WTC11 (cell line): ENCODE measurements at regions not wholly inside any gene's neighbourhood (a gene's known extent, or its start where the extent isn't known, plus 50 kb on each side); places are given as distances from the start of the nearest gene placed in this dataset.

Experiments used
- ATAC-seq: fragments of 200-7000 bp; cut with Tn5 transposase; 2 replicates; pipeline ENCODE4 v1.10.0; 2021; ENCODE audit warnings: mild to moderate bottlenecking, moderate library complexity
- CTCF ChIA-PET: fragments of 300-600 bp; sonication (Branson Sonifier 250); formaldehyde crosslinking; loops from one replicate; lab custom pipeline; 2021; ENCODE audit warnings: antibody characterized with exemption; lab: Charles Lee
- POLR2A ChIA-PET: fragments of 350-600 bp; sonication (Branson Sonifier 250); formaldehyde crosslinking; loops from one replicate; lab custom pipeline; 2021; ENCODE audit warnings: antibody characterized with exemption; lab: Charles Lee
- DNase-seq: peaks from one replicate; pipeline ENCODE4 v3.0.0; 2021; ENCODE audit warnings: low spot score
- H3K27ac Mint-ChIP-seq: 2 replicates; pipeline ENCODE4 v1.8.0; 2021; ENCODE audit warnings: mixed read lengths
- H3K27me3 Mint-ChIP-seq: 2 replicates; pipeline ENCODE4 v1.8.0; 2021; ENCODE audit warnings: low read depth, mild to moderate bottlenecking, moderate library complexity, mixed read lengths
- H3K36me3 Mint-ChIP-seq: 2 replicates; pipeline ENCODE4 v1.8.0; 2021; ENCODE audit warnings: mixed read lengths
- H3K4me1 Mint-ChIP-seq: 2 replicates; pipeline ENCODE4 v1.8.0; 2022; ENCODE audit warnings: mixed read lengths
- H3K4me3 Mint-ChIP-seq: 2 replicates; pipeline ENCODE4 v1.8.0; 2021; ENCODE audit warnings: mild to moderate bottlenecking, moderate library complexity, mixed read lengths
- H3K9me3 Mint-ChIP-seq: 2 replicates; pipeline ENCODE4 v1.8.0; 2021; ENCODE audit warnings: mixed read lengths
- ATF6 ChIP-seq: sonication (generic); formaldehyde crosslinking; IDR thresholded peaks from 2 replicates; pipeline ENCODE4 v1.8.1; 2023; ENCODE audit warnings: mild to moderate bottlenecking, missing genetic modification reagents
- CTCF ChIP-seq: fragments of 200-600 bp; IDR thresholded peaks from 2 replicates; pipeline ENCODE4 v1.8.0; 2022; ENCODE audit warnings: antibody characterized with exemption
- E2F4 ChIP-seq: sonication (generic); formaldehyde crosslinking; IDR thresholded peaks from 2 replicates; pipeline ENCODE4 v1.8.1; 2022; ENCODE audit warnings: low read depth, mild to moderate bottlenecking, moderate library complexity, missing genetic modification reagents, borderline replicate concordance
- FOXK1 ChIP-seq: sonication (generic); formaldehyde crosslinking; IDR thresholded peaks from 2 replicates; pipeline ENCODE4 v1.8.0; 2022; ENCODE audit warnings: mild to moderate bottlenecking, moderate library complexity, missing genetic modification reagents
- KAT7 ChIP-seq: sonication (generic); formaldehyde crosslinking; IDR thresholded peaks from 2 replicates; pipeline ENCODE4 v1.8.1; 2023; ENCODE audit warnings: missing genetic modification reagents, mild to moderate bottlenecking, borderline replicate concordance
- MAX ChIP-seq: sonication (generic); formaldehyde crosslinking; IDR thresholded peaks from 2 replicates; pipeline ENCODE4 v1.8.0; 2022; ENCODE audit warnings: mild to moderate bottlenecking, missing genetic modification reagents
- MLX ChIP-seq: sonication (generic); formaldehyde crosslinking; IDR thresholded peaks from 2 replicates; pipeline ENCODE4 v1.8.1; 2023; ENCODE audit warnings: mild to moderate bottlenecking, missing genetic modification reagents, moderate library complexity
- MYBL2 ChIP-seq: sonication (generic); formaldehyde crosslinking; IDR thresholded peaks from 2 replicates; pipeline ENCODE4 v1.8.1; 2023; ENCODE audit warnings: mild to moderate bottlenecking, moderate library complexity, missing genetic modification reagents
- NFATC4 ChIP-seq: fragments of 250-450 bp; sonication (Bioruptor Pico); IDR thresholded peaks from 2 replicates; pipeline ENCODE4 v1.9.0; 2021; ENCODE audit warnings: mild to moderate bottlenecking
- NFE2L1 ChIP-seq: sonication (generic); formaldehyde crosslinking; IDR thresholded peaks from 2 replicates; pipeline ENCODE4 v1.8.1; 2023; ENCODE audit warnings: missing genetic modification reagents
- NR1H2 ChIP-seq: sonication (generic); formaldehyde crosslinking; IDR thresholded peaks from 2 replicates; pipeline ENCODE4 v1.9.0; 2021; ENCODE audit warnings: mild to moderate bottlenecking, moderate library complexity, missing genetic modification reagents
- PRRX2 ChIP-seq: fragments of 250-450 bp; sonication (Bioruptor Pico); IDR thresholded peaks from 2 replicates; pipeline ENCODE4 v1.8.0; 2021; ENCODE audit warnings: mild to moderate bottlenecking
- RORB ChIP-seq: fragments of 250-450 bp; sonication (Bioruptor Pico); IDR thresholded peaks from 2 replicates; pipeline ENCODE4 v1.9.0; 2021; ENCODE audit warnings: mild to moderate bottlenecking
- TCF7 ChIP-seq: sonication (generic); formaldehyde crosslinking; IDR thresholded peaks from 2 replicates; pipeline ENCODE4 v1.8.0; 2022; ENCODE audit warnings: mild to moderate bottlenecking, low read depth, missing genetic modification reagents, moderate library complexity
- ZNF121 ChIP-seq: sonication (generic); formaldehyde crosslinking; IDR thresholded peaks from 2 replicates; pipeline ENCODE4 v1.8.0; 2023; ENCODE audit warnings: missing genetic modification reagents
- ZNF416 ChIP-seq: fragments of 250-450 bp; sonication (Bioruptor Pico); IDR thresholded peaks from 2 replicates; pipeline ENCODE4 v1.9.0; 2021; ENCODE audit warnings: mild to moderate bottlenecking, inconsistent platforms
- ZNF532 ChIP-seq: fragments of 250-450 bp; sonication (Bioruptor Pico); IDR thresholded peaks from 2 replicates; pipeline ENCODE4 v1.9.0; 2021; ENCODE audit warnings: mild to moderate bottlenecking, borderline replicate concordance

GRCh38 chr18:28432339-28432738, 255.4 kb upstream of the CDH2 start (continued):
- TF ChIP-seq MAX (CRISPR knock-in tag) (no peak), ZNF416 (CRISPR knock-in tag) (no peak)
- TF ChIP-seq, all 79 proteins: peak for 0

- H3K27me3 Mint-ChIP-seq: no peaks in the 10 kb centered on the region
- peaks cover 20% of the 10 kb centered on the region for H3K4me1 Mint-ChIP-seq
- ChIA-PET CTCF (no interaction called here), POLR2A (no interaction called here)
- no peak for TF ChIP-seq MLX (CRISPR knock-in tag)
- TF ChIP-seq PRRX2 (CRISPR knock-in tag): no peak
- no peak for TF ChIP-seq KAT7 (CRISPR knock-in tag)
- TF ChIP-seq MYBL2 (CRISPR knock-in tag): no peak
- no peak for TF ChIP-seq NFE2L1
- TF ChIP-seq ZNF121 (CRISPR knock-in tag): no peak
- TF ChIP-seq RORB: no peak
- no peak for TF ChIP-seq ATF6 (CRISPR knock-in tag)
- no peak for TF ChIP-seq TCF7 (CRISPR knock-in tag)
- no peak for TF ChIP-seq ZNF532
- TF ChIP-seq FOXK1: no peak
- TF ChIP-seq NR1H2 (CRISPR knock-in tag): no peak
- no peak for TF ChIP-seq CTCF
- no peak for TF ChIP-seq NFATC4 (CRISPR knock-in tag)
- no peak for TF ChIP-seq E2F4 (CRISPR knock-in tag)
- peaks cover 51% of the 10 kb centered on the region for H3K9me3 Mint-ChIP-seq
- H3K27ac Mint-ChIP-seq: no peak overlapping the region
- ATAC-seq (no peak), DNase-seq (no peak)
- no peak overlapping the region for H3K4me3 Mint-ChIP-seq
- H3K36me3 Mint-ChIP-seq: peaks cover 46% of the 10 kb centered on the region
Observed at GRCh38 chr18:28425886-28426285, 249.0 kb upstream of the CDH2 start.
